ENCODE measurements at regions not wholly inside any gene's neighbourhood (a gene's known extent, or its start where the extent isn't known, plus 50 kb on each side); places are given as distances from the start of the nearest gene placed in this dataset.

GRCh38 chr4:122313006-122313646 lies 65.7 kb upstream of the ADAD1 start:
- ChIA-PET CTCF (interaction anchor here (1.0 to 1.7 kb wide), 3 partner anchors 10 to 265 kb away, joined by 3 to 5 read pairs (median 3); no protein-coding TSS in a partner anchor), POLR2A (no interaction called here)
- DNase-seq (ENCODE audit: extremely low spot score) = no peak
- no peak for TF ChIP-seq CTCF (IDR thresholded peaks at IDR 0.05; ENCODE audit: control extremely low read depth, extremely low read depth, low read depth, missing control alignments)

DNA sequence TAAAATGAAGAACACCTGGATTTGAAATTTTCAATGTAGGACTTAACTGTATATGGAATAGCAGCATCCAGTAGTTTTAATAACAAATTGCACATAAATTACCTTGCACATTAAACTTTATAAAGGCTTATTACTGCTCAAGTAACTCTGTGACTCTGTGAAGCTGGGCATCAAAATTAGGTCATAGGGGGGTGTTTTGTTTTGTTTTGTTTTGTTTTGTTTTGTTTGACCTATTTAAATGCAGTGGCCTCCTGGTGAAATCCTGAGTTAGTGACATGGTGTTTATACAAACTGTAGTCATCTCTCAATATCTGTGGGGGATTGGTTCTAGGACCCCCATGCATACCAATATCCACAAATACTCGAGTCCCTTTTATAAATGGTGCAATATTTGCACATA lies 51.9 kb upstream of the ADAD1 start:
- ChIA-PET POLR2A (no interaction called here), CTCF (interaction anchor here (1.3 kb wide), 1 partner anchor 12 kb away, joined by 3 read pairs; no protein-coding TSS in a partner anchor)
- no peak for TF ChIP-seq CTCF (IDR thresholded peaks at IDR 0.05; ENCODE audit: control extremely low read depth, extremely low read depth, low read depth, missing control alignments)

DNA sequence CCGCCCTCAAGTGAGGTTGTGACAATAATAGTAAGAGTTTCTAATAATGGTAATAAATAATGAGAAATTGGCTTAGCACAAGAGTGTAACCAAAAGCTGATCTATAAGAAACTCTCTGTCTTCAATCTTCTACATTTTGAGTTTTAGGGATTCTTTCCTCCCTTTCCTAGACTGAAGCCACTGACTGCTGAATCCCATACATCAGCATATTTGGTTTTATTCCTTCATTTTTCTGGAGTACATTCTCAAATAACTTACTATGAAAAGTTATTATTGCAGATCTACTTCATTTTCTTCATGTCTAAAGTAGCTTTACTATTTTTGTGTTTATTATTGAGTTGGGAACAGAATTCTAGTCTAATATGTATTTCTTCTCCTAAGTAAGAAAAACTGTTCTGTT lies 49.9 kb upstream of the ADAD1 start:
- no peak for DNase-seq (ENCODE audit: extremely low spot score)
- ChIA-PET POLR2A (no interaction called here), CTCF (no interaction called here)
- no peak for TF ChIP-seq CTCF (IDR thresholded peaks at IDR 0.05; ENCODE audit: control extremely low read depth, extremely low read depth, low read depth, missing control alignments)

More for the DNA sequence above, 51.9 kb upstream of the ADAD1 start:
- no peak for DNase-seq (ENCODE audit: extremely low spot score)

All from GM10248 (cell line).